Sigmoid colon (tissue), 4 donors: ENCODE measurements at regions not wholly inside any gene's neighbourhood (a gene's known extent, or its start where the extent isn't known, plus 50 kb on each side); places are given as distances from the start of the nearest gene placed in this dataset.

Experiments
- CTCF ChIP-seq, 4 experiments: fragments of 450-650 bp in 3 of 4; fragments of 200-600 bp in 1 of 4; IDR thresholded peaks; one replicate each; pipeline ENCODE4 v1.5.1; 2016 to 2019; ENCODE audit warnings: antibody characterized with exemption in 4 of 4, mild to moderate bottlenecking in 3 of 4, moderate library complexity in 2 of 4
- EP300 ChIP-seq, 4 donors: sonication (generic); formaldehyde crosslinking; IDR thresholded peaks; one replicate each; pipeline ENCODE4 v1.6.1; 2017; ENCODE audit warnings: antibody characterized with exemption in 4 of 4
- POLR2A ChIP-seq, 2 donors: fragments of 450-650 bp; IDR thresholded peaks; one replicate each; pipeline ENCODE4 v1.6.1; 2016; ENCODE audit warnings: antibody characterized with exemption in 2 of 2, mild to moderate bottlenecking in 2 of 2, moderate library complexity in 2 of 2
- POLR2AphosphoS5 ChIP-seq, 4 donors: sonication (generic); formaldehyde crosslinking; IDR thresholded peaks; one replicate each; pipeline ENCODE4 v1.6.1; 2017; ENCODE audit warnings: antibody characterized with exemption in 4 of 4

- no peak for TF ChIP-seq POLR2AphosphoS5 (IDR thresholded peaks at IDR 0.05)
- TF ChIP-seq CTCF (IDR thresholded peaks at IDR 0.05) = no peak
- TF ChIP-seq POLR2A (IDR thresholded peaks at IDR 0.05) = no peak
- TF ChIP-seq EP300 (IDR thresholded peaks at IDR 0.05) = no peak
These were observed 57.5 kb upstream of the ITGA11 start for GRCh38 chr15:68489421-68489820.
